ENCODE measurements at regions not wholly inside any gene's neighbourhood (a gene's known extent, or its start where the extent isn't known, plus 50 kb on each side); places are given as distances from the start of the nearest gene placed in this dataset.

- TF ChIP-seq, protein P1, sequence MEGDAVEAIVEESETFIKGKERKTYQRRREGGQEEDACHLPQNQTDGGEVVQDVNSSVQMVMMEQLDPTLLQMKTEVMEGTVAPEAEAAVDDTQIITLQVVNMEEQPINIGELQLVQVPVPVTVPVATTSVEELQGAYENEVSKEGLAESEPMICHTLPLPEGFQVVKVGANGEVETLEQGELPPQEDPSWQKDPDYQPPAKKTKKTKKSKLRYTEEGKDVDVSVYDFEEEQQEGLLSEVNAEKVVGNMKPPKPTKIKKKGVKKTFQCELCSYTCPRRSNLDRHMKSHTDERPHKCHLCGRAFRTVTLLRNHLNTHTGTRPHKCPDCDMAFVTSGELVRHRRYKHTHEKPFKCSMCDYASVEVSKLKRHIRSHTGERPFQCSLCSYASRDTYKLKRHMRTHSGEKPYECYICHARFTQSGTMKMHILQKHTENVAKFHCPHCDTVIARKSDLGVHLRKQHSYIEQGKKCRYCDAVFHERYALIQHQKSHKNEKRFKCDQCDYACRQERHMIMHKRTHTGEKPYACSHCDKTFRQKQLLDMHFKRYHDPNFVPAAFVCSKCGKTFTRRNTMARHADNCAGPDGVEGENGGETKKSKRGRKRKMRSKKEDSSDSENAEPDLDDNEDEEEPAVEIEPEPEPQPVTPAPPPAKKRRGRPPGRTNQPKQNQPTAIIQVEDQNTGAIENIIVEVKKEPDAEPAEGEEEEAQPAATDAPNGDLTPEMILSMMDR (IDR thresholded peaks at IDR 0.05): no peak
- no peak for TF ChIP-seq POLR2AphosphoS5 (IDR thresholded peaks at IDR 0.05)
- TF ChIP-seq EP300 (IDR thresholded peaks at IDR 0.05): no peak
Measured at GRCh38 chr2:186347472-186347871, 138.6 kb upstream of the ZC3H15 start.
